ENCODE measurements at regions not wholly inside any gene's neighbourhood (a gene's known extent, or its start where the extent isn't known, plus 50 kb on each side); places are given as distances from the start of the nearest gene placed in this dataset.

DNA sequence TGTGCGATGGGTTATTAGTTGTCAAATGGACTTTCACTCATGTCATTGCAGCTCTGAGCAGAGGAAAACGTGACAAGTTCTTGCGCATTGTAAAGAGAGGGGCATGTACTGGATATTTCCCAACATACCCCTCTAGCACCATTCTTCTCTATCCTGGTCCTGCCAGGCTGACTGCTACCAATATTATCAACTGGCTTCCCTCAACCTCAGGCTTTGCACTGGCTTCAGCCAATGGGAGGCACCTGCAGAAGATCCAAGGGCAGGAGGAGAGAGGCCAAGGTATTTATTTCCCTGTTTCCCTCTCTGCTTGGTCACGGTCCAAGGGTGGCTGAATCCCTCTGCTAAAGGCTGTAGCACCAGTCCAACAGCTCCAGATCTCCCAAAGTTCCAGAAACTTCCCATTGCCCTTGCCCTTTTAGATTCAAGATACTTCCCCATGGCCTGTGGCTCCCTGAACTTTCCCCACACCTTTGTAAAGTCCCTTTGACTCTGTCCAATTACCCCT, 175.6 kb upstream of the NECTIN1 start:
- TF ChIP-seq, protein P1, sequence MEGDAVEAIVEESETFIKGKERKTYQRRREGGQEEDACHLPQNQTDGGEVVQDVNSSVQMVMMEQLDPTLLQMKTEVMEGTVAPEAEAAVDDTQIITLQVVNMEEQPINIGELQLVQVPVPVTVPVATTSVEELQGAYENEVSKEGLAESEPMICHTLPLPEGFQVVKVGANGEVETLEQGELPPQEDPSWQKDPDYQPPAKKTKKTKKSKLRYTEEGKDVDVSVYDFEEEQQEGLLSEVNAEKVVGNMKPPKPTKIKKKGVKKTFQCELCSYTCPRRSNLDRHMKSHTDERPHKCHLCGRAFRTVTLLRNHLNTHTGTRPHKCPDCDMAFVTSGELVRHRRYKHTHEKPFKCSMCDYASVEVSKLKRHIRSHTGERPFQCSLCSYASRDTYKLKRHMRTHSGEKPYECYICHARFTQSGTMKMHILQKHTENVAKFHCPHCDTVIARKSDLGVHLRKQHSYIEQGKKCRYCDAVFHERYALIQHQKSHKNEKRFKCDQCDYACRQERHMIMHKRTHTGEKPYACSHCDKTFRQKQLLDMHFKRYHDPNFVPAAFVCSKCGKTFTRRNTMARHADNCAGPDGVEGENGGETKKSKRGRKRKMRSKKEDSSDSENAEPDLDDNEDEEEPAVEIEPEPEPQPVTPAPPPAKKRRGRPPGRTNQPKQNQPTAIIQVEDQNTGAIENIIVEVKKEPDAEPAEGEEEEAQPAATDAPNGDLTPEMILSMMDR (conservative IDR thresholded peaks at IDR 0.05), result no peak
- no peak for TF ChIP-seq EZH2 (IDR thresholded peaks at IDR 0.05; ENCODE audit: low read depth)
